Naive thymus-derived CD8-positive, alpha-beta T cell (primary cell): ENCODE measurements at regions not wholly inside any gene's neighbourhood (a gene's known extent, or its start where the extent isn't known, plus 50 kb on each side); places are given as distances from the start of the nearest gene placed in this dataset.

Experiments
- ATAC-seq, 2 donors: fragments of 150-1000 bp; cut with Tn5 transposase in 1 of 2; sonication (Bioruptor Pico), chemical (Tn5 transposase) in 1 of 2; 1 replicate in 1 of 2; 2 replicates in 1 of 2; pipeline ENCODE4 v1.10.0; 2021; ENCODE audit warnings: mild to moderate bottlenecking in 2 of 2, moderate library complexity in 2 of 2
- POLR2A ChIA-PET: fragments of 350-600 bp; sonication (Branson Sonifier 250); formaldehyde crosslinking; loops from one replicate; lab custom pipeline; 2021; ENCODE audit warnings: antibody characterized with exemption; lab: Charles Lee
- DNase-seq, 10 donors: peaks; one replicate each; pipeline versions ENCODE4 v3.0.0 to v3.0.0-alpha.2; 2020 to 2022
- H3K27ac Mint-ChIP-seq, 10 donors: one replicate each; pipeline ENCODE4 v1.8.0; 2020 to 2022; ENCODE audit warnings: mild to moderate bottlenecking in 10 of 10, mixed read lengths in 10 of 10, moderate library complexity in 4 of 10, inconsistent platforms in 1 of 10
- H3K27me3 Mint-ChIP-seq, 5 donors: one replicate each; pipeline ENCODE4 v1.8.0; 2021 to 2022; ENCODE audit warnings: mixed read lengths in 5 of 5
- H3K36me3 Mint-ChIP-seq, 3 donors: one replicate each; pipeline ENCODE4 v1.8.0; 2020 to 2022; ENCODE audit warnings: mixed read lengths in 3 of 3, mild to moderate bottlenecking in 2 of 3, inconsistent platforms in 1 of 3
- H3K4me1 Mint-ChIP-seq, 4 donors: one replicate each; pipeline ENCODE4 v1.8.0; 2021 to 2022; ENCODE audit warnings: mixed read lengths in 4 of 4
- H3K4me3 Mint-ChIP-seq, 10 donors: one replicate each; pipeline ENCODE4 v1.8.0; 2020 to 2022; ENCODE audit warnings: mild to moderate bottlenecking in 10 of 10, mixed read lengths in 10 of 10, moderate library complexity in 6 of 10, inconsistent platforms in 1 of 10
- H3K9me3 Mint-ChIP-seq, 9 donors: one replicate each; pipeline ENCODE4 v1.8.0; 2020 to 2022; ENCODE audit warnings: mixed read lengths in 9 of 9, mild to moderate bottlenecking in 3 of 9, inconsistent platforms in 1 of 9, moderate library complexity in 1 of 9

DNA sequence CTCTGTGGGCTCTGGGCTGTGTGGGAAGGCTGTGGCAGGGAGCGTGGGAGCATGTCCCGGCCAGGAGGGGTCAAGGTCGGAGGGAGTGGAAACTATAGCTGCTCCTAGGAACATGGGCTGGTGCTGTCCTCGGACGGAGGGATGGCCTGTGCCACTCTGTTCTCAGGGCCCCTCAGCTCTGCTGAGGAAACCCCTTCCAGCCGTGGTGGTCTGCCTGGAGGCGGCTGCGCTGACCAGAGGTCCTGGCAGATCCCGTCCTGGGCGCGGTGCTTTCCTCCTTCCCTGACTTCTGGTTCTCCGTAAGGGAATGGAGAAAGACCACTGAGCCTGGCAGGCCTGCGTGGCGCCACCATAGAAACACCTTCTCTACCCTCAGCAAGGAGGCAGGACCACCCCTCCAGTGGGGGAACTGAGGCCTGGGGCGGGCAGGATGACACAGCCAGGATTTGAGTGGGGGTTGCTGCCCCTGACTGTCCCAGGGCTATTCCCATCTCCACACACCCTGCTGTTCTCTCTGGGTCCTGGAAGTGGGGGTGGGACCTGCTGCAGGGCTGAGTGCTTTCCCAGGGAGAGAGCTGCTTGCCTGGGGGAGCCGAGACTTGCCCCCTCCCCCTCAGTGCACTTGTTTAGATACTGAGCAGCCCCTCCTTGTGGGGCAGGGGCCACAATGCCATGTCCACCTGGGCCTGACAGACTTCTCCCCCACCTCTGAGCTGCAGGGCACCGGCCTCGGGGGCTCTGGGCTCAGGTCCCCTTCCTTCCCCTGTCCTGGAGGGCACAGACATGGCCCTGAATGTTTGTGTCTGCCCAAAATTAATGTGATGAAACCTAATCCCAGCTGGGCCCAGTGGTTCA is 301.0 kb upstream of the HS6ST1 start:
- DNase-seq (peak in 1 of 10 donors; percentile 43), ATAC-seq (no peak)
- H3K4me3 Mint-ChIP-seq, result no peak overlapping the region
- peaks cover 0 to 6% (median 4%) of the 10 kb centered on the region in 4 donors for H3K4me1 Mint-ChIP-seq
- H3K9me3 Mint-ChIP-seq, result peaks cover 0 to 1% (median 0%) of the 10 kb centered on the region in 9 donors
- no peaks in the 10 kb centered on the region for H3K36me3 Mint-ChIP-seq
- POLR2A ChIA-PET, result no interaction called here
- H3K27ac Mint-ChIP-seq, result no peak overlapping the region
- no peaks in the 10 kb centered on the region for H3K27me3 Mint-ChIP-seq

DNA sequence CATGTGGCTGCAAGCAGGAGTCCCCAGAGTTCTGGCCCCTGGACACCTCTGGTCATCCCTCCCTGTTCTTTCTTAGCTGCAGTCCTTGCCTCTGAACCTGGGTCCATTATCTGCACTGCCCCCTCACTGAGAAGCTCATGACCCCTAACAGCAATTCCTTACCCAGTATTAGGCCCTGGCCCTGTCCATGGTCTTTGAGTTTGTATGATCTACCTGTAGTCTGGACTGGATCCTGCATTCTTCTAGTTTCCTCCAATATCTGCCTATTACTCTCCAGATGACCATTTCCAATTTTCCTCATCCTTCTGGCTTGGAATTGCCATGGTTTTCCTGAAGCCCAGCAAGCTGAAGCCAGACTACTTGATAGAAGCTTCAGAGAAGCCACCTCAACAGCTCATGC is 302.4 kb upstream of the HS6ST1 start:
- ATAC-seq, result no peak
- Mint-ChIP-seq H3K36me3 (no peaks in the 10 kb centered on the region), H3K9me3 (peaks cover 0 to 1% (median 0%) of the 10 kb centered on the region in 9 donors), H3K27me3 (peaks cover 0 to 2% (median 0%) of the 10 kb centered on the region in 5 donors), H3K4me3 (no peak overlapping the region), H3K4me1 (peaks cover 0 to 6% (median 4%) of the 10 kb centered on the region in 4 donors), H3K27ac (no peak overlapping the region)
- DNase-seq, result peak in 1 of 10 donors; percentile 16
- POLR2A ChIA-PET, result no interaction called here

DNA sequence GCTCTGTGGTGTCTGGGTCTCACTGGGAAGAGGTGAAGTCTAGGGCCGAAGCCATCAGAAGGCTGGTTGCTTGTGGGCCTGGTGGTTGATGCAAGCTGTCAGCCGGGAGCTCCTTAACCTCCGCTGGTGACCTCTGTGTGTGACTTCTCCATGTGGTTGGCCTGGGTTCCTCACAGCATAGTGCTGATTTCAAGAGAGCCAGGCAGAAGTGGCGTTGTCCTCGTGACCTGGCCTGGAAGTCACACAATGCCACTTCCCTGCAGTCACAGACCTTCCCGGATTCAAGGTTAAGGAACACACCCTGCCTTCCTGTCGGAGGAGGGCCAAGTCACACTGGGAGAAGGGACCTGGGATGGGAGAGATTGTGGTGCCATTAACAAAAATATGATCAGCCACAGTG is 303.7 kb upstream of the HS6ST1 start:
- POLR2A ChIA-PET, result no interaction called here
- H3K27ac Mint-ChIP-seq, result no peak overlapping the region
- ATAC-seq (no peak), DNase-seq (peak in 2 of 10 donors; percentile 4 to 37)
- peaks cover 0 to 3% (median 0%) of the 10 kb centered on the region in 5 donors for H3K27me3 Mint-ChIP-seq
- H3K36me3 Mint-ChIP-seq, result no peaks in the 10 kb centered on the region
- no peaks in the 10 kb centered on the region for H3K9me3 Mint-ChIP-seq
- H3K4me1 Mint-ChIP-seq, result peaks cover 0 to 6% (median 4%) of the 10 kb centered on the region in 4 donors
- H3K4me3 Mint-ChIP-seq, result no peak overlapping the region

- H3K27me3 Mint-ChIP-seq, result peaks cover 0 to 3% (median 0%) of the 10 kb centered on the region in 5 donors
- no peaks in the 10 kb centered on the region for H3K9me3 Mint-ChIP-seq
Observed at GRCh38 chr2:128622955-128623620, 304.4 kb upstream of the HS6ST1 start.

GRCh38 chr2:128623776-128624761 is 305.4 kb upstream of the HS6ST1 start:
- H3K27me3 Mint-ChIP-seq, result peaks cover 0 to 3% (median 0%) of the 10 kb centered on the region in 5 donors
- peak overlapping the region in 1 of 10 donors; percentile 5 for H3K4me3 Mint-ChIP-seq
- DNase-seq, result peak in 1 of 10 donors; percentile 55
- no peaks in the 10 kb centered on the region for H3K9me3 Mint-ChIP-seq
- POLR2A ChIA-PET, result no interaction called here
- no peaks in the 10 kb centered on the region for H3K36me3 Mint-ChIP-seq
- no peak overlapping the region for H3K27ac Mint-ChIP-seq
- ATAC-seq, result no peak
- peaks cover 0 to 6% (median 3%) of the 10 kb centered on the region in 4 donors for H3K4me1 Mint-ChIP-seq

More at GRCh38 chr2:128622955-128623620, 304.4 kb upstream of the HS6ST1 start:
- ATAC-seq (no peak), DNase-seq (peak in 1 of 10 donors; percentile 19)
- Mint-ChIP-seq H3K36me3 (no peaks in the 10 kb centered on the region), H3K27ac (no peak overlapping the region), H3K4me1 (peaks cover 0 to 6% (median 4%) of the 10 kb centered on the region in 4 donors), H3K4me3 (no peak overlapping the region)
- POLR2A ChIA-PET, result no interaction called here

- ATAC-seq, result no peak
- H3K4me3 Mint-ChIP-seq, result no peak overlapping the region
- no peak overlapping the region for H3K27ac Mint-ChIP-seq
- H3K4me1 Mint-ChIP-seq, result peaks cover 0 to 6% (median 3%) of the 10 kb centered on the region in 4 donors
- DNase-seq, result peak in 1 of 10 donors; percentile 28
- no peaks in the 10 kb centered on the region for H3K36me3 Mint-ChIP-seq
- peaks cover 0 to 3% (median 0%) of the 10 kb centered on the region in 5 donors for H3K27me3 Mint-ChIP-seq
- POLR2A ChIA-PET, result no interaction called here
- H3K9me3 Mint-ChIP-seq, result no peaks in the 10 kb centered on the region
Observed at GRCh38 chr2:128624956-128625355, 306.3 kb upstream of the HS6ST1 start.

DNA sequence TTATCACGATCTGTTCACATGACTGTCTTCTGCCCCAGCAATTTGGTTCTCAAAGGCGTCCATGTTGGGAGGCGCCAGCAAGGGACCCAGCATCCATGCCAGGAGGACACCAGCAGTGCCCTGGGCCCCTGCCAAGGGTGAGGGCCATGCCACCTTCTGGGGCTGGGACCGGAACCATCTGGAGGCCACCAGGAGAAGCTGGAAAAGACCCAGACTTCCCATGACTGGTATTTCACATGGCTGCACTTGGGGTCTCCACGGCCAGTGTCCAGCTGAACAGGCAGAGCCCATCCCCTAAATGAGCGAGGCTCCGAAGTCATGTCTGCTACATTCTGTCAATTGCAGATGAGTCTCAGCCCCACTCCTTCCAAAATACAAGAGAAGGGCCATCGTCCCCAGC is 306.8 kb upstream of the HS6ST1 start:
- no peaks in the 10 kb centered on the region for H3K9me3 Mint-ChIP-seq
- peak in 1 of 10 donors; percentile 55 for DNase-seq
- H3K4me1 Mint-ChIP-seq, result peaks cover 0 to 6% (median 3%) of the 10 kb centered on the region in 4 donors
- no peak for ATAC-seq
- H3K27me3 Mint-ChIP-seq, result peaks cover 0 to 3% (median 0%) of the 10 kb centered on the region in 5 donors
- POLR2A ChIA-PET, result no interaction called here
- H3K27ac Mint-ChIP-seq, result no peak overlapping the region
- H3K36me3 Mint-ChIP-seq, result no peaks in the 10 kb centered on the region
- H3K4me3 Mint-ChIP-seq, result no peak overlapping the region

DNA sequence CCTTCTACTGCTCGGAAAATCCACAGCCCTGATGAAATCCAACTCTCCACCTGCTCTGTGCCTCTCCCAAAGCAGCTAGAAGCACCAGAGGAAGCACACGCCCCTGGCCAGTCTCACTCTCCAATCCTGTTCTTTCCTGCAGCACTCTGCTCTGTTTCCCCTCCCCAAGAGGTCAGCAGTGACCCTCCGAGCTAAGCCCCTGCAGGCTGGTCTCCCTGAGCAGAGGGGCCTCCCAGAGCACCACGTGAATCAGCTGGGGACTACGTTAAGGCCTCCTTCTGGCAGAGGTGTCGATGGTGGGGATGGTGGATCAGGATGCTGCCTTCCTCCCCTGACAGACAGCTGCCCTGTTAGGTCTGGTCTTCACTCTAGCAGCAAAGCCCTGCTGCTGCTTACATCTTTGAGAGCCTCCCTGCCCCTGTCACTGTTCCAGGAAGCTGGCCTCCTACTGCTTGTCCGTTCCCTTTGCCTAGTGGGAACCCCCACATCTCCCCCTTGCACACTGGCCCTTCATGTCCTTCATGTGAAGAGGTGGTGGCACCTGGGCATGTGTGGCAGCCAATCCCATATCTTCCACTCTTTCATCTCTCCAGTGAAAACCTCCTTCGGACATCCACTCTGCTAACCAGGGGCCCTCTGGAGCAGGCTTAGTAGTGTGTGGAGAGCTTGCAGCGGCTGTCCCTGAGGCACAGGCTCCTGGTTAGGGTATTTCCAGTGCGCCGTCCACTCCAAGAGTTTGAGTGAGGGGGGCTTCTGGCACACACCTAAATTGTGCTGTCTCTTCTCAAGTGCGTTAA is 307.5 kb upstream of the HS6ST1 start:
- DNase-seq, result peak in 1 of 10 donors; percentile 54
- Mint-ChIP-seq H3K36me3 (no peaks in the 10 kb centered on the region), H3K27ac (no peak overlapping the region), H3K27me3 (peaks cover 0 to 3% (median 0%) of the 10 kb centered on the region in 5 donors), H3K4me3 (no peak overlapping the region), H3K9me3 (no peaks in the 10 kb centered on the region), H3K4me1 (peaks cover 0 to 6% (median 3%) of the 10 kb centered on the region in 4 donors)
- no peak for ATAC-seq
- POLR2A ChIA-PET, result no interaction called here

DNA sequence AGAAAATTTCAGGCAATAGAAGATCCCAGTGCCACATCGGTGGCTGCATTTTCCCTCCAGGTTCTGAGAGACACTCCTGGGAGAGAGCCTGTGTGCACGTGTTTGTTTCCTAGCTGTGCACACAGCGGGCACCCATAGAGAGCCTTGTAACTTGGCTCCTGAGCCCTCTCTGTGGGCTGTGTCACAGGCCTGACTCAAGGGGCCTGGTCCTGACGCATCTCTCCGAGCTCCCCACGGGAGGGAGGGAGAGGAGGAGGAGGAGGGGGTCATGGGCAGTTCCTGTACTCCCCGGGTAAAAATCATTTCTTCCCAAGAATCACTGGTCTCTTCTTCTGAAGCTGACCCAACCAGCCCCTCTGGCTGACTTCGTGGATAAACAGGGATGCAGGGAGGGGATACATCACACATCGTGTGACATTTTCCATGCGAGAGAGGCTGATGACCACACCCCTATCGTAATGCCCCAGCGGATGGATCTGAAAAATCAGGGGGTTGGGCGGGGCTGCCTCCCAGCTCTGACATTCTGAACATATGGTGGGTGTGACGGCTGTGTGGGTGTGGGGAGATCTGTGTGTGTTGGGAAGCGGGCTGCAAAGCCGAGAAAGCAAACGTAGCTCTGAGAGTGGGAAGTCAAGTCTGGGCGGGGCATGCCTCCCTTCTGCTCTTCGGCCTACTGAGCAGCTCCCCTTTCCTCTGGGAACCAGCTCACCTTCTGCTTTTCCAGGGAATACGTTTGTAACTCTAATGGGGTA is 308.3 kb upstream of the HS6ST1 start:
- peaks cover 0 to 3% (median 0%) of the 10 kb centered on the region in 5 donors for H3K27me3 Mint-ChIP-seq
- H3K4me1 Mint-ChIP-seq, result peaks cover 0 to 6% (median 3%) of the 10 kb centered on the region in 4 donors
- H3K4me3 Mint-ChIP-seq, result no peak overlapping the region
- POLR2A ChIA-PET, result no interaction called here
- H3K36me3 Mint-ChIP-seq, result no peaks in the 10 kb centered on the region
- ATAC-seq (no peak), DNase-seq (peak in 1 of 10 donors; percentile 19)
- no peaks in the 10 kb centered on the region for H3K9me3 Mint-ChIP-seq
- no peak overlapping the region for H3K27ac Mint-ChIP-seq

DNA sequence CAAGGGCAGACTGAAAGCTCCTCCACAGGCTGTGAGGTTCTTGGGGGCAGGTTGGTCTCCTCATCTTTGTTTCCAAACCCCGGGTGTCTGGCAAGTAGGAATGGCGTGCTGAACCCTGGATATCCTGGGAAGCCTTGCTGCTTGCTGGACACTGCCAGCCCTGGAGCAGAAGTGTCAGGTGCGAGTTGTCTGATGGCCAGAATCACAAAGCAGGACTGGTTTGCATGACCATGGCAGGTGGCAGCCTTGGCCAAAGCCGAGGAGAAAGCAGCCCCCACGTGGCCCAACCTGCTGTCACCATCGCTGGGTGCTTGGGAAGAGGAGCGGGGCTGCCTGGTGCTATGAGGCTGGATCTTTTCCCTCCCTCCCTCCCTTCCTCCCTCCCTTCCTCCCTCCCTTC is 309.5 kb upstream of the HS6ST1 start:
- DNase-seq (peak in 1 of 10 donors; percentile 31), ATAC-seq (no peak)
- Mint-ChIP-seq H3K27ac (no peak overlapping the region), H3K4me1 (peaks cover 0 to 6% (median 2%) of the 10 kb centered on the region in 4 donors), H3K9me3 (no peaks in the 10 kb centered on the region), H3K27me3 (peaks cover 0 to 3% (median 0%) of the 10 kb centered on the region in 5 donors), H3K36me3 (no peaks in the 10 kb centered on the region), H3K4me3 (no peak overlapping the region)
- POLR2A ChIA-PET, result no interaction called here

- no peak for ATAC-seq
- Mint-ChIP-seq H3K36me3 (no peaks in the 10 kb centered on the region), H3K27ac (no peak overlapping the region), H3K9me3 (no peaks in the 10 kb centered on the region), H3K4me3 (no peak overlapping the region), H3K4me1 (peaks cover 0 to 6% (median 2%) of the 10 kb centered on the region in 4 donors), H3K27me3 (peaks cover 0 to 3% (median 0%) of the 10 kb centered on the region in 5 donors)
- POLR2A ChIA-PET, result no interaction called here
- no peak for DNase-seq
Observed at GRCh38 chr2:128628996-128629395, 310.3 kb upstream of the HS6ST1 start.
